IMR-90 (cell line): ENCODE measurements at regions not wholly inside any gene's neighbourhood (a gene's known extent, or its start where the extent isn't known, plus 50 kb on each side); places are given as distances from the start of the nearest gene placed in this dataset.

Experiments used
- ATAC-seq: fragments of 200-7000 bp; cut with Tn5 transposase; 2 replicates; pipeline ENCODE4 v1.9.1; 2020; ENCODE audit warnings: low read depth, mild to moderate bottlenecking, moderate library complexity
- BruUV-seq: library from RNA; stranded (reverse); fragments of 400-500 nt; replicated peaks from 2 replicates; lab custom pipeline; 2021; lab: Mats Ljungman, UMichigan
- CTCF ChIA-PET: fragments of 300-600 bp; formaldehyde crosslinking; extraction: SDS; loops from one replicate; lab custom pipeline; 2021; ENCODE audit warnings: antibody characterized with exemption; lab: Yijun Ruan, JAX
- POLR2A ChIA-PET: fragments of 300-600 bp; sonication (Branson Sonifier 250); formaldehyde crosslinking; loops from one replicate; lab custom pipeline; 2022; ENCODE audit warnings: antibody characterized with exemption; ENCODE audit not compliant: unreplicated experiment; lab: Charles Lee
- DNase-seq: peaks from one replicate; pipeline ENCODE4 v3.0.0; 2013
- H2AFZ ChIP-seq: replicated peaks from 2 replicates; pipeline ENCODE3; 2013; ENCODE audit warnings: low read length, mild to moderate bottlenecking; ENCODE audit not compliant: poor library complexity
- H2AK5ac ChIP-seq: 2 replicates; pipeline ENCODE4 v1.6.1; 2013; ENCODE audit warnings: low read depth, low read length, inconsistent platforms
- H2AK9ac ChIP-seq: replicated peaks from 2 replicates; pipeline ENCODE3; 2013; ENCODE audit warnings: mild to moderate bottlenecking, low read depth, low read length, moderate library complexity; ENCODE audit not compliant: poor library complexity
- H2BK120ac ChIP-seq: 2 replicates; pipeline ENCODE4 v1.6.1; 2013; ENCODE audit warnings: low read depth, low read length, inconsistent platforms
- H2BK15ac ChIP-seq: 3 replicates; pipeline ENCODE4 v1.6.1; 2013; ENCODE audit warnings: low read depth, low read length, inconsistent platforms
- H2BK20ac ChIP-seq: 2 replicates; pipeline ENCODE4 v1.6.1; 2013; ENCODE audit warnings: low read depth, mild to moderate bottlenecking, inconsistent platforms, low read length, moderate library complexity
- H2BK5ac ChIP-seq: 2 replicates; pipeline ENCODE4 v1.6.1; 2013; ENCODE audit warnings: mild to moderate bottlenecking, low read depth, low read length, inconsistent platforms; ENCODE audit not compliant: poor library complexity, severe bottlenecking
- H3K14ac ChIP-seq: replicated peaks from 2 replicates; pipeline ENCODE4 v1.6.1; 2013; ENCODE audit warnings: low read depth, low read length, inconsistent platforms
- H3K18ac ChIP-seq: 2 replicates; pipeline ENCODE4 v1.6.1; 2013; ENCODE audit warnings: low read depth, low read length, control low read depth
- H3K23ac ChIP-seq: 2 replicates; pipeline ENCODE4 v1.6.1; 2013; ENCODE audit warnings: low read depth, low read length, inconsistent platforms
- H3K27ac ChIP-seq: 2 replicates; pipeline ENCODE4 v1.5.1; 2013; ENCODE audit warnings: mild to moderate bottlenecking, control low read depth, low read length; ENCODE audit not compliant: insufficient read depth
- H3K27me3 ChIP-seq: 2 replicates; pipeline ENCODE4 v1.6.1; 2013; ENCODE audit warnings: low read length; ENCODE audit not compliant: control insufficient read depth, insufficient read depth
- H3K36me3 ChIP-seq: 2 replicates; pipeline ENCODE4 v1.6.1; 2013; ENCODE audit warnings: low read length, mixed read lengths; ENCODE audit not compliant: control insufficient read depth, insufficient read depth
- H3K4ac ChIP-seq: 2 replicates; pipeline ENCODE4 v1.6.1; 2013; ENCODE audit warnings: low read depth, low read length, inconsistent platforms
- H3K4me1 ChIP-seq: 2 replicates; pipeline ENCODE4 v1.6.1; 2013; ENCODE audit warnings: low read length, mixed read lengths; ENCODE audit not compliant: control insufficient read depth, insufficient read depth
- H3K4me2 ChIP-seq: 2 replicates; pipeline ENCODE4 v1.6.1; 2013; ENCODE audit warnings: low read depth, mild to moderate bottlenecking, control low read depth, low read length, moderate library complexity
- H3K4me3 ChIP-seq: 2 replicates; pipeline ENCODE4 v1.5.1; 2013; ENCODE audit warnings: low read depth, mild to moderate bottlenecking, control low read depth, low read length, moderate library complexity; ENCODE audit not compliant: insufficient read depth
- H3K56ac ChIP-seq: 2 replicates; pipeline ENCODE4 v1.6.1; 2013; ENCODE audit warnings: low read length, inconsistent platforms; ENCODE audit not compliant: insufficient read depth; ENCODE audit errors: extremely low read depth
- H3K79me1 ChIP-seq, 2 experiments: 2 replicates each; pipeline ENCODE4 v1.6.1; 2013; ENCODE audit warnings: low read length in 2 of 2, inconsistent platforms in 1 of 2, low read depth in 1 of 2
- H3K9ac ChIP-seq: 2 replicates; pipeline ENCODE4 v1.6.1; 2013; ENCODE audit warnings: low read depth, low read length, control low read depth
- H3K9me1 ChIP-seq: 2 replicates; pipeline ENCODE4 v1.6.1; 2013; ENCODE audit warnings: low read length, inconsistent platforms; ENCODE audit not compliant: insufficient read depth
- H3K9me3 ChIP-seq: 2 replicates; pipeline ENCODE4 v1.6.1; 2013; ENCODE audit warnings: low read length; ENCODE audit not compliant: control insufficient read depth, insufficient read depth
- H4K20me1 ChIP-seq: 2 replicates; pipeline ENCODE4 v1.6.1; 2013; ENCODE audit warnings: low read length, inconsistent platforms; ENCODE audit not compliant: insufficient read depth
- H4K5ac ChIP-seq: 2 replicates; pipeline ENCODE4 v1.6.1; 2013; ENCODE audit warnings: mild to moderate bottlenecking, low read depth, low read length, control low read depth
- H4K8ac ChIP-seq, 2 experiments: 2 replicates each; pipeline ENCODE4 v1.6.1; 2013; ENCODE audit warnings: low read depth in 2 of 2, low read length in 2 of 2, control low read depth in 1 of 2, inconsistent platforms in 1 of 2
- H4K91ac ChIP-seq: 2 replicates; pipeline ENCODE4 v1.6.1; 2013; ENCODE audit warnings: low read depth, low read length, inconsistent platforms; ENCODE audit not compliant: insufficient read depth
- BHLHE40 ChIP-seq: fragments of 150-350 bp; IDR thresholded peaks from 2 replicates; pipeline ENCODE4 v1.6.1; 2016; ENCODE audit warnings: mild to moderate bottlenecking, low read depth, low read length
- CEBPB ChIP-seq: IDR thresholded peaks from 2 replicates; pipeline ENCODE4 v1.6.1; 2012; ENCODE audit warnings: low read depth, low read length, improper control_type of control experiment
- CHD1 ChIP-seq: IDR thresholded peaks from 2 replicates; pipeline ENCODE4 v1.6.1; 2012; ENCODE audit warnings: low read depth, low read length, improper control_type of control experiment
- CTCF ChIP-seq: conservative IDR thresholded peaks from 2 replicates; pipeline ENCODE4 v1.5.1; 2012; ENCODE audit warnings: mild to moderate bottlenecking, low read depth, low read length, improper control_type of control experiment
- ELK1 ChIP-seq: fragments of 150-350 bp; IDR thresholded peaks from 2 replicates; pipeline ENCODE4 v1.6.1; 2016; ENCODE audit warnings: low read depth, mild to moderate bottlenecking, low read length, moderate library complexity, borderline replicate concordance
- FOS ChIP-seq: fragments of 150-350 bp; IDR thresholded peaks from 2 replicates; pipeline ENCODE4 v1.6.1; 2016; ENCODE audit warnings: low read depth, low read length
- MAFK ChIP-seq: IDR thresholded peaks from 2 replicates; pipeline ENCODE4 v1.6.1; 2012; ENCODE audit warnings: low read depth, low read length, improper control_type of control experiment
- MAZ ChIP-seq: IDR thresholded peaks from 2 replicates; pipeline ENCODE4 v1.6.1; 2012; ENCODE audit warnings: low read depth, mild to moderate bottlenecking, low read length, improper control_type of control experiment, moderate library complexity, borderline replicate concordance
- MXI1 ChIP-seq: IDR thresholded peaks from 2 replicates; pipeline ENCODE4 v1.6.1; 2012; ENCODE audit warnings: low read depth, mild to moderate bottlenecking, low read length, moderate library complexity, borderline replicate concordance
- NFE2L2 ChIP-seq: fragments of 150-350 bp; IDR thresholded peaks from 2 replicates; pipeline ENCODE4 v1.6.1; 2016; ENCODE audit warnings: low read depth, mild to moderate bottlenecking, low read length
- POLR2A ChIP-seq: IDR thresholded peaks from 2 replicates; pipeline ENCODE4 v1.6.1; 2012; ENCODE audit warnings: mild to moderate bottlenecking, low read depth, low read length
- RAD21 ChIP-seq: IDR thresholded peaks from 2 replicates; pipeline ENCODE4 v1.6.1; 2012; ENCODE audit warnings: low read length, improper control_type of control experiment
- RCOR1 ChIP-seq: IDR thresholded peaks from 2 replicates; pipeline ENCODE4 v1.6.1; 2012; ENCODE audit warnings: mild to moderate bottlenecking, low read length, improper control_type of control experiment; ENCODE audit not compliant: insufficient replicate concordance
- RFX5 ChIP-seq: IDR thresholded peaks from 2 replicates; pipeline ENCODE4 v1.8.0; 2012; ENCODE audit warnings: low read depth, mild to moderate bottlenecking, low read length, moderate library complexity
- SMC3 ChIP-seq: fragments of 150-350 bp; IDR thresholded peaks from 2 replicates; pipeline ENCODE4 v1.6.1; 2016; ENCODE audit warnings: low read depth, mild to moderate bottlenecking, antibody characterized with exemption, low read length, moderate library complexity
- USF2 ChIP-seq: fragments of 150-350 bp; IDR thresholded peaks from 2 replicates; pipeline ENCODE4 v1.6.1; 2017; ENCODE audit warnings: mild to moderate bottlenecking, antibody characterized with exemption, low read length, low read depth
- WGBS, 2 experiments: methylation state at CpG; one replicate each; pipeline versions ENCODE4 v1.1.5 to v1.1.7; 2013; ENCODE audit warnings: missing lambda C conversion rate in 2 of 2; ENCODE audit not compliant: insufficient read length in 1 of 2; ENCODE audit errors: extremely low coverage in 2 of 2; 5-methylcytosine and 5-hydroxymethylcytosine counted together
- dilution Hi-C: fragments of 300-500 bp; cut with HindIII; formaldehyde crosslinking; loops from one replicate; pipeline ENCODE4 v1.14.3; 2018; ENCODE audit warnings: low sequenced_read_pairs; ENCODE audit not compliant: unreplicated experiment
- in situ Hi-C: fragments of 300-500 bp; cut with MboI; formaldehyde crosslinking; loops from 3 replicates; pipeline ENCODE4 v1.14.3; 2019; ENCODE audit warnings: low sequenced_read_pairs, inconsistent platforms, mixed read lengths
- intact Hi-C: fragments of 100-400 bp; cut with micrococcal nuclease; formaldehyde crosslinking; loops from 2 replicates; pipeline ENCODE4 v1.10.0; 2022

- dilution Hi-C loops (no loop called here), in situ Hi-C loops (no loop called here), intact Hi-C loops (loop anchor here (2.0 kb wide), 1 partner anchor 60 kb away; no protein-coding TSS in a partner anchor)
- no peak overlapping the region for H3K4me3 ChIP-seq
- H3K9ac ChIP-seq = peak overlapping the region; percentile 28; the same call in 1 of the 2 replicates
- no CpG with 5 or more reads among the region's 1 CpG for WGBS, 2 experiments
- H3K18ac ChIP-seq = peak overlapping the region; percentile 92
- H2AK5ac ChIP-seq = peak overlapping the region; percentile 84
- no TSS peak for BruUV-seq
- peak overlapping the region; percentile 69 to 88 for H4K8ac ChIP-seq
- no peaks in the 10 kb centered on the region for H3K79me1 ChIP-seq
- peak overlapping the region; percentile 97 for H2BK15ac ChIP-seq
- H2AFZ ChIP-seq = no peak overlapping the region
- peaks cover 3% of the 10 kb centered on the region; the same call in 1 of the 2 replicates for H3K9me1 ChIP-seq
- H3K23ac ChIP-seq = peak overlapping the region; percentile 95
- peak overlapping the region; percentile 94 for H2BK120ac ChIP-seq
- H3K9me3 ChIP-seq = no peaks in the 10 kb centered on the region
- H2BK20ac ChIP-seq = peak overlapping the region; percentile 97
- H3K56ac ChIP-seq = peak overlapping the region; percentile 75
- no peak overlapping the region for H2AK9ac ChIP-seq
- no peaks in the 10 kb centered on the region for H4K20me1 ChIP-seq
- H3K14ac ChIP-seq = peak overlapping the region; percentile 47
- peaks cover 17% of the 10 kb centered on the region for H3K4me1 ChIP-seq
- H3K27ac ChIP-seq = peak overlapping the region; percentile 57
- peak overlapping the region; percentile 92 for H4K91ac ChIP-seq
- H3K27me3 ChIP-seq = no peaks in the 10 kb centered on the region
- DNase-seq = peak; percentile 22
- peak overlapping the region; percentile 95 for H2BK5ac ChIP-seq
- POLR2A ChIA-PET = no interaction called here
- TF ChIP-seq RCOR1 (no peak), BHLHE40 (no peak), CEBPB (no peak), MXI1 (no peak), USF2 (no peak), SMC3 (no peak), POLR2A (no peak), ELK1 (no peak), MAZ (no peak), MAFK (no peak), CHD1 (no peak), CTCF (no peak), RFX5 (no peak), NFE2L2 (no peak), RAD21 (no peak), FOS (no peak)
- H3K36me3 ChIP-seq = no peaks in the 10 kb centered on the region
- no peak for ATAC-seq
- peak overlapping the region; percentile 84 for H3K4ac ChIP-seq
- peak overlapping the region; percentile 65; the same call in 1 of the 2 replicates for H4K5ac ChIP-seq
- CTCF ChIA-PET = interaction anchor here (1.4 to 1.7 kb wide), 2 partner anchors 12 to 58 kb away, joined by 3 read pairs; no protein-coding TSS in a partner anchor
- peak overlapping the region; percentile 64 for H3K4me2 ChIP-seq
Measured at GRCh38 chr16:59634951-59635350, 900.8 kb upstream of the GOT2 start.
